K562 (cell line): ENCODE measurements at regions not wholly inside any gene's neighbourhood (a gene's known extent, or its start where the extent isn't known, plus 50 kb on each side); places are given as distances from the start of the nearest gene placed in this dataset.
A peak's percentile ranks its signal among the peaks of the same experiment; 100 is the strongest.

Experiments used
- ESRRA ChIP-seq: fragments of 450-650 bp; IDR thresholded peaks from 2 replicates; pipeline ENCODE4 v1.6.1; 2014; ENCODE audit warnings: low read depth, mild to moderate bottlenecking, moderate library complexity, borderline replicate concordance
- FOSL1 ChIP-seq: fragments of 200-800 bp; sonication (Bioruptor generic); conservative IDR thresholded peaks from 2 replicates; pipeline ENCODE4 v1.6.1; 2016; ENCODE audit warnings: missing genetic modification characterization, missing compliant biosample characterization
- FOXA3 ChIP-seq, 2 experiments: fragments of 450-650 bp in 1 of 2; sonication (generic) in 1 of 2; formaldehyde crosslinking; IDR thresholded peaks in 1 of 2; conservative IDR thresholded peaks in 1 of 2; 2 replicates each; pipeline versions ENCODE4 v1.4.0 to v1.8.0; 2020 to 2022; ENCODE audit warnings: mild to moderate bottlenecking in 2 of 2, missing genetic modification reagents in 1 of 2
- HDAC1 ChIP-seq, 2 experiments: fragments of 450-650 bp; IDR thresholded peaks; 2 replicates each; pipeline ENCODE4 v1.6.1; 2016 to 2017; ENCODE audit warnings: inconsistent platforms in 1 of 2, mild to moderate bottlenecking in 1 of 2, moderate library complexity in 1 of 2
- IRF9 ChIP-seq: fragments of 450-650 bp; IDR thresholded peaks from 2 replicates; pipeline ENCODE4 v1.6.1; 2016; ENCODE audit warnings: missing biosample characterization, missing genetic modification characterization
- KHSRP ChIP-seq: fragments of 450-650 bp; IDR thresholded peaks from 2 replicates; pipeline ENCODE4 v1.6.1; 2017
- MECOM ChIP-seq: fragments of 250-450 bp; sonication (Bioruptor Pico); IDR thresholded peaks from 2 replicates; pipeline ENCODE4 v1.8.0; 2022; ENCODE audit warnings: inconsistent platforms
- MTA2 ChIP-seq: fragments of 450-650 bp; IDR thresholded peaks from 2 replicates; pipeline ENCODE4 v1.6.1; 2016; ENCODE audit warnings: low read depth
- PTRF ChIP-seq: fragments of 450-650 bp; IDR thresholded peaks from 2 replicates; pipeline ENCODE4 v1.6.1; 2016; ENCODE audit warnings: mild to moderate bottlenecking, missing genetic modification characterization, missing compliant biosample characterization
- RNF219 ChIP-seq: fragments of 250-450 bp; sonication (Bioruptor Pico); IDR thresholded peaks from 2 replicates; pipeline ENCODE4 v1.5.0; 2022; ENCODE audit warnings: mild to moderate bottlenecking
- SMARCE1 ChIP-seq: fragments of 450-650 bp; IDR thresholded peaks from 2 replicates; pipeline ENCODE4 v1.7.1; 2016; ENCODE audit warnings: mild to moderate bottlenecking
- TAL1 ChIP-seq: fragments of 450-650 bp; IDR thresholded peaks from 2 replicates; pipeline ENCODE4 v1.6.1; 2016; ENCODE audit warnings: mild to moderate bottlenecking
- ZNF584 ChIP-seq: fragments of 200-800 bp; sonication (Bioruptor generic); IDR thresholded peaks from 2 replicates; pipeline ENCODE4 v1.6.1; 2016; ENCODE audit warnings: low read depth, mild to moderate bottlenecking, missing genetic modification characterization, missing compliant biosample characterization
- ZSCAN32 ChIP-seq: fragments of 450-650 bp; formaldehyde crosslinking; IDR thresholded peaks from 2 replicates; pipeline ENCODE4 v1.4.0; 2020; ENCODE audit warnings: mild to moderate bottlenecking, moderate library complexity
- TF ChIP-seq, protein P1 (sequence below): fragments of 450-650 bp; IDR thresholded peaks from 2 replicates; pipeline ENCODE4 v1.7.1; 2018; ENCODE audit warnings: mild to moderate bottlenecking, low read depth; ENCODE audit not compliant: partially characterized antibody
- TF ChIP-seq, protein P2 (sequence below): sonication (generic); formaldehyde crosslinking; IDR thresholded peaks from 2 replicates; pipeline ENCODE4 v1.9.0; 2022; ENCODE audit warnings: mild to moderate bottlenecking, missing genetic modification reagents
- TF ChIP-seq, protein P3 (sequence below): fragments of 450-650 bp; IDR thresholded peaks from 2 replicates; pipeline ENCODE4 v1.6.1; 2016; ENCODE audit warnings: low read depth, mild to moderate bottlenecking, moderate library complexity
- TF ChIP-seq, protein P4 (sequence below), 2 experiments: fragments of 200-800 bp in 1 of 2; sonication (Bioruptor generic) in 1 of 2; sonication (generic) in 1 of 2; formaldehyde crosslinking in 1 of 2; IDR thresholded peaks in 1 of 2; conservative IDR thresholded peaks in 1 of 2; 2 replicates each; pipeline versions ENCODE4 v1.5.0 to v1.6.1; 2016 to 2020; ENCODE audit warnings: missing compliant biosample characterization in 1 of 2, missing genetic modification characterization in 1 of 2, missing genetic modification reagents in 1 of 2

- peak in 1 of 2 experiments; percentile 60; a peak in 1 of 4 replicates for TF ChIP-seq FOXA3 (CRISPR knock-in tag; conservative IDR thresholded peaks at IDR 0.05 in 1 of 2, IDR thresholded peaks at IDR 0.05 in 1 of 2)
- TF ChIP-seq IRF9 (tag), result 0 out of 2 replicates have a peak, but pooled peaks have one; percentile 24
- peak in 1 of 2 experiments; percentile 85; a peak in 2 of 4 replicates for TF ChIP-seq HDAC1 (IDR thresholded peaks at IDR 0.05)
- 0 out of 2 replicates have a peak, but pooled peaks have one; percentile 20 for TF ChIP-seq KHSRP
- no peak for TF ChIP-seq PTRF (tag)
- peak; percentile 59 for TF ChIP-seq MTA2
- peak; percentile 31; the same call in 1 of the 2 replicates for TF ChIP-seq MECOM
- peak; percentile 91 for TF ChIP-seq FOSL1 (tag)
- TF ChIP-seq TAL1, result peak; percentile 88
- TF ChIP-seq, protein P1, sequence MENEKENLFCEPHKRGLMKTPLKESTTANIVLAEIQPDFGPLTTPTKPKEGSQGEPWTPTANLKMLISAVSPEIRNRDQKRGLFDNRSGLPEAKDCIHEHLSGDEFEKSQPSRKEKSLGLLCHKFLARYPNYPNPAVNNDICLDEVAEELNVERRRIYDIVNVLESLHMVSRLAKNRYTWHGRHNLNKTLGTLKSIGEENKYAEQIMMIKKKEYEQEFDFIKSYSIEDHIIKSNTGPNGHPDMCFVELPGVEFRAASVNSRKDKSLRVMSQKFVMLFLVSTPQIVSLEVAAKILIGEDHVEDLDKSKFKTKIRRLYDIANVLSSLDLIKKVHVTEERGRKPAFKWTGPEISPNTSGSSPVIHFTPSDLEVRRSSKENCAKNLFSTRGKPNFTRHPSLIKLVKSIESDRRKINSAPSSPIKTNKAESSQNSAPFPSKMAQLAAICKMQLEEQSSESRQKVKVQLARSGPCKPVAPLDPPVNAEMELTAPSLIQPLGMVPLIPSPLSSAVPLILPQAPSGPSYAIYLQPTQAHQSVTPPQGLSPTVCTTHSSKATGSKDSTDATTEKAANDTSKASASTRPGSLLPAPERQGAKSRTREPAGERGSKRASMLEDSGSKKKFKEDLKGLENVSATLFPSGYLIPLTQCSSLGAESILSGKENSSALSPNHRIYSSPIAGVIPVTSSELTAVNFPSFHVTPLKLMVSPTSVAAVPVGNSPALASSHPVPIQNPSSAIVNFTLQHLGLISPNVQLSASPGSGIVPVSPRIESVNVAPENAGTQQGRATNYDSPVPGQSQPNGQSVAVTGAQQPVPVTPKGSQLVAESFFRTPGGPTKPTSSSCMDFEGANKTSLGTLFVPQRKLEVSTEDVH, result peak; percentile 24
- peak; percentile 47; the same call in 1 of the 2 replicates for TF ChIP-seq ESRRA
- no peak for TF ChIP-seq RNF219
- TF ChIP-seq, protein P2, sequence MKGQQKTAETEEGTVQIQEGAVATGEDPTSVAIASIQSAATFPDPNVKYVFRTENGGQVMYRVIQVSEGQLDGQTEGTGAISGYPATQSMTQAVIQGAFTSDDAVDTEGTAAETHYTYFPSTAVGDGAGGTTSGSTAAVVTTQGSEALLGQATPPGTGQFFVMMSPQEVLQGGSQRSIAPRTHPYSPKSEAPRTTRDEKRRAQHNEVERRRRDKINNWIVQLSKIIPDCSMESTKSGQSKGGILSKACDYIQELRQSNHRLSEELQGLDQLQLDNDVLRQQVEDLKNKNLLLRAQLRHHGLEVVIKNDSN, result no peak
- TF ChIP-seq ZSCAN32 (CRISPR knock-in tag), result peak; percentile 67; the same call in 1 of the 2 replicates
- TF ChIP-seq, protein P3, sequence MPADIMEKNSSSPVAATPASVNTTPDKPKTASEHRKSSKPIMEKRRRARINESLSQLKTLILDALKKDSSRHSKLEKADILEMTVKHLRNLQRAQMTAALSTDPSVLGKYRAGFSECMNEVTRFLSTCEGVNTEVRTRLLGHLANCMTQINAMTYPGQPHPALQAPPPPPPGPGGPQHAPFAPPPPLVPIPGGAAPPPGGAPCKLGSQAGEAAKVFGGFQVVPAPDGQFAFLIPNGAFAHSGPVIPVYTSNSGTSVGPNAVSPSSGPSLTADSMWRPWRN, result peak; percentile 67; the same call in 1 of the 2 replicates
- TF ChIP-seq ZNF584 (CRISPR knock-in tag), result peak; percentile 87
- TF ChIP-seq SMARCE1, result peak; percentile 80
- TF ChIP-seq, protein P4, sequence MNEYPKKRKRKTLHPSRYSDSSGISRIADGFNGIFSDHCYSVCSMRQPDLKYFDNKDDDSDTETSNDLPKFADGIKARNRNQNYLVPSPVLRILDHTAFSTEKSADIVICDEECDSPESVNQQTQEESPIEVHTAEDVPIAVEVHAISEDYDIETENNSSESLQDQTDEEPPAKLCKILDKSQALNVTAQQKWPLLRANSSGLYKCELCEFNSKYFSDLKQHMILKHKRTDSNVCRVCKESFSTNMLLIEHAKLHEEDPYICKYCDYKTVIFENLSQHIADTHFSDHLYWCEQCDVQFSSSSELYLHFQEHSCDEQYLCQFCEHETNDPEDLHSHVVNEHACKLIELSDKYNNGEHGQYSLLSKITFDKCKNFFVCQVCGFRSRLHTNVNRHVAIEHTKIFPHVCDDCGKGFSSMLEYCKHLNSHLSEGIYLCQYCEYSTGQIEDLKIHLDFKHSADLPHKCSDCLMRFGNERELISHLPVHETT (CRISPR knock-in tag; conservative IDR thresholded peaks at IDR 0.05 in 1 of 2, IDR thresholded peaks at IDR 0.05 in 1 of 2), result 0 out of 4 replicates have a peak, but pooled peaks of 1 of the 2 experiments have one; percentile 41
These were observed 297.9 kb upstream of the AMIGO2 start (continued) for GRCh38 chr12:47377414-47378221.
